GM12892 (cell line): ENCODE measurements at regions not wholly inside any gene's neighbourhood (a gene's known extent, or its start where the extent isn't known, plus 50 kb on each side); places are given as distances from the start of the nearest gene placed in this dataset.

ENCODE experiments used
- POLR2A ChIP-seq: IDR thresholded peaks from 2 replicates; pipeline ENCODE4 v1.6.1; 2011; ENCODE audit warnings: low read depth, low read length, control low read depth
- POLR2AphosphoS5 ChIP-seq: IDR thresholded peaks from 2 replicates; pipeline ENCODE4 v1.6.1; 2011; ENCODE audit warnings: low read depth, low read length, control low read depth

GRCh38 chr4:173626277-173626676 lies 96.2 kb upstream of the HAND2 start:
- TF ChIP-seq POLR2AphosphoS5 (no peak), POLR2A (no peak)
